SK-N-SH treated with all-trans-retinoic acid at 6 μM for 48 hours (cell line): ENCODE measurements at regions not wholly inside any gene's neighbourhood (a gene's known extent, or its start where the extent isn't known, plus 50 kb on each side); places are given as distances from the start of the nearest gene placed in this dataset.

Experiments used
- ATAC-seq: fragments of 200-7000 bp; cut with Tn5 transposase; 3 replicates; pipeline ENCODE4 v1.9.1; 2020; ENCODE audit warnings: mild to moderate bottlenecking, moderate library complexity
- ARNTL ChIP-seq: fragments of 450-650 bp; formaldehyde crosslinking; IDR thresholded peaks from 2 replicates; pipeline ENCODE4 v1.5.0; 2020; ENCODE audit warnings: low read depth, mild to moderate bottlenecking, moderate library complexity, borderline replicate concordance
- BACH2 ChIP-seq: fragments of 250-450 bp; sonication (Bioruptor Pico); IDR thresholded peaks from 2 replicates; pipeline ENCODE4 v1.9.0; 2021; ENCODE audit warnings: mild to moderate bottlenecking, borderline replicate concordance
- CREB5 ChIP-seq: fragments of 250-450 bp; sonication (Bioruptor Pico); IDR thresholded peaks from 2 replicates; pipeline ENCODE4 v1.5.1; 2020; ENCODE audit warnings: low read depth, mild to moderate bottlenecking, moderate library complexity
- CSDC2 ChIP-seq: fragments of 250-450 bp; sonication (Bioruptor Pico); IDR thresholded peaks from 2 replicates; pipeline ENCODE4 v1.5.0; 2020; ENCODE audit warnings: mild to moderate bottlenecking, moderate library complexity
- CSRNP3 ChIP-seq: fragments of 250-450 bp; sonication (Bioruptor Pico); IDR thresholded peaks from 2 replicates; pipeline ENCODE4 v1.5.1; 2021; ENCODE audit warnings: mild to moderate bottlenecking, moderate library complexity
- OSR1 ChIP-seq: fragments of 250-450 bp; sonication (Bioruptor Pico); IDR thresholded peaks from 2 replicates; pipeline ENCODE4 v1.8.0; 2022; ENCODE audit warnings: moderate library complexity, mild to moderate bottlenecking, inconsistent platforms
- POU6F1 ChIP-seq: fragments of 250-450 bp; sonication (Bioruptor Pico); IDR thresholded peaks from 2 replicates; pipeline ENCODE4 v1.8.0; 2021; ENCODE audit warnings: low read depth, mild to moderate bottlenecking, moderate library complexity, borderline replicate concordance
- PPARA ChIP-seq: fragments of 250-450 bp; sonication (Bioruptor Pico); IDR thresholded peaks from 2 replicates; pipeline ENCODE4 v1.5.0; 2020; ENCODE audit warnings: mild to moderate bottlenecking, borderline replicate concordance
- RARB ChIP-seq: fragments of 250-450 bp; sonication (Bioruptor Pico); IDR thresholded peaks from 2 replicates; pipeline ENCODE4 v1.8.0; 2021; ENCODE audit warnings: mild to moderate bottlenecking, moderate library complexity
- SNAI2 ChIP-seq: fragments of 250-450 bp; sonication (Bioruptor Pico); IDR thresholded peaks from 2 replicates; pipeline ENCODE4 v1.5.0; 2020; ENCODE audit warnings: mild to moderate bottlenecking, moderate library complexity
- TCF4 ChIP-seq: fragments of 250-450 bp; sonication (Bioruptor Pico); IDR thresholded peaks from 2 replicates; pipeline ENCODE4 v1.8.0; 2021; ENCODE audit warnings: mild to moderate bottlenecking, moderate library complexity, borderline replicate concordance
- TOX ChIP-seq: fragments of 250-450 bp; sonication (Bioruptor Pico); IDR thresholded peaks from 2 replicates; pipeline ENCODE4 v1.8.0; 2021; ENCODE audit warnings: mild to moderate bottlenecking, moderate library complexity, borderline replicate concordance
- TSHZ2 ChIP-seq: fragments of 250-450 bp; sonication (Bioruptor Pico); IDR thresholded peaks from 2 replicates; pipeline ENCODE4 v1.5.0; 2020; ENCODE audit warnings: mild to moderate bottlenecking, moderate library complexity
- ZC3H10 ChIP-seq: fragments of 250-450 bp; sonication (Bioruptor Pico); IDR thresholded peaks from 2 replicates; pipeline ENCODE4 v1.5.1; 2021; ENCODE audit warnings: mild to moderate bottlenecking, moderate library complexity
- ZFP3 ChIP-seq: fragments of 250-450 bp; sonication (Bioruptor Pico); IDR thresholded peaks from 2 replicates; pipeline ENCODE4 v1.5.0; 2020; ENCODE audit warnings: mild to moderate bottlenecking, moderate library complexity
- ZNF565 ChIP-seq: fragments of 450-650 bp; formaldehyde crosslinking; conservative IDR thresholded peaks from 2 replicates; pipeline ENCODE4 v1.5.0; 2020; ENCODE audit warnings: low read depth, mild to moderate bottlenecking, moderate library complexity
- ZNF8 ChIP-seq: fragments of 450-650 bp; formaldehyde crosslinking; IDR thresholded peaks from 2 replicates; pipeline ENCODE4 v1.5.0; 2020; ENCODE audit warnings: mild to moderate bottlenecking, moderate library complexity

GRCh38 chr2:51413726-51414125 lies 381.8 kb upstream of the NRXN1 start:
- TF ChIP-seq SNAI2 (CRISPR knock-in tag) (no peak), ZNF8 (CRISPR knock-in tag) (no peak), RARB (CRISPR knock-in tag) (no peak), TSHZ2 (CRISPR knock-in tag) (no peak), BACH2 (CRISPR knock-in tag) (no peak), ZC3H10 (no peak), TCF4 (CRISPR knock-in tag) (no peak), OSR1 (CRISPR knock-in tag) (no peak), ZFP3 (CRISPR knock-in tag) (no peak), CSRNP3 (CRISPR knock-in tag) (no peak), ZNF565 (CRISPR knock-in tag) (no peak), ARNTL (CRISPR knock-in tag) (no peak), CREB5 (CRISPR knock-in tag) (no peak), POU6F1 (CRISPR knock-in tag) (no peak)
- ATAC-seq, result no peak

- ATAC-seq, result no peak
- TF ChIP-seq CSDC2 (no peak), ZC3H10 (no peak), POU6F1 (CRISPR knock-in tag) (no peak)
Measured at GRCh38 chr2:51410331-51410730, 378.4 kb upstream of the NRXN1 start.

GRCh38 chr2:51409920-51410319 lies 378.0 kb upstream of the NRXN1 start:
- no peak for ATAC-seq
- TF ChIP-seq ZC3H10, result no peak

GRCh38 chr2:51404226-51404625 lies 372.3 kb upstream of the NRXN1 start:
- ATAC-seq, result no peak
- TF ChIP-seq CREB5 (CRISPR knock-in tag), result no peak
- no peak for TF ChIP-seq CSDC2
- TF ChIP-seq PPARA (CRISPR knock-in tag), result no peak

- no peak for ATAC-seq
- TF ChIP-seq TOX (CRISPR knock-in tag) (no peak), TSHZ2 (CRISPR knock-in tag) (no peak), ARNTL (CRISPR knock-in tag) (no peak), CSRNP3 (CRISPR knock-in tag) (no peak), POU6F1 (CRISPR knock-in tag) (no peak)
Measured at GRCh38 chr2:51401546-51401945, 369.6 kb upstream of the NRXN1 start.
